ENCODE measurements at regions not wholly inside any gene's neighbourhood (a gene's known extent, or its start where the extent isn't known, plus 50 kb on each side); places are given as distances from the start of the nearest gene placed in this dataset.
"Not testable (repeated sequence)": the region's sequence is repeated elsewhere in the genome, so short reads cannot be mapped to it uniquely, and the experiment has no call there.

- peak overlapping the region; percentile 94 for H3K27ac Mint-ChIP-seq
- peaks cover 7% of the 10 kb centered on the region for H3K27me3 Mint-ChIP-seq (ENCODE audit: low read depth)
- DNase-seq (ENCODE audit: low spot score), result no peak
- H3K4me1 Mint-ChIP-seq (ENCODE audit: low read depth), result peaks cover 26% of the 10 kb centered on the region
- H3K9me3 Mint-ChIP-seq, result no peaks in the 10 kb centered on the region
- intact Hi-C loops (cut with micrococcal nuclease), result loop anchor here (1.0 to 2.0 kb wide), 3 partner anchors 150 to 734 kb away; partner anchors contain the start of genes DOCK4, IFRD1, TMEM168 and ZNF277
- H3K36me3 Mint-ChIP-seq (ENCODE audit: low read depth), result peaks cover 2% of the 10 kb centered on the region
- peak overlapping the region; percentile 91 for H3K4me3 Mint-ChIP-seq (ENCODE audit: low read depth)
Measured at GRCh38 chr7:112940314-112940732, 146.3 kb downstream of the GPR85 start.

GRCh38 chr7:112939574-112940313 lies 146.9 kb downstream of the GPR85 start:
- Mint-ChIP-seq H3K4me3 (ENCODE audit: low read depth) (peak overlapping the region; percentile 91), H3K9me3 (no peaks in the 10 kb centered on the region), H3K27ac (peak overlapping the region; percentile 94), H3K4me1 (ENCODE audit: low read depth) (peaks cover 27% of the 10 kb centered on the region), H3K27me3 (ENCODE audit: low read depth) (peaks cover 4% of the 10 kb centered on the region), H3K36me3 (ENCODE audit: low read depth) (peaks cover 3% of the 10 kb centered on the region)
- intact Hi-C loops (cut with micrococcal nuclease), result loop anchor here (1.0 to 5.0 kb wide), 5 partner anchors 149 to 733 kb away; partner anchors contain the start of genes DOCK4, IFRD1, SMIM30 and TMEM168
- peak; percentile 99 for DNase-seq (ENCODE audit: low spot score)

- no peak for DNase-seq (ENCODE audit: low spot score)
- Mint-ChIP-seq H3K27ac (peak overlapping the region; percentile 78), H3K36me3 (ENCODE audit: low read depth) (peaks cover 8% of the 10 kb centered on the region), H3K4me3 (ENCODE audit: low read depth) (peak overlapping the region; percentile 91), H3K27me3 (ENCODE audit: low read depth) (peaks cover 4% of the 10 kb centered on the region), H3K4me1 (ENCODE audit: low read depth) (peaks cover 30% of the 10 kb centered on the region), H3K9me3 (no peaks in the 10 kb centered on the region)
- intact Hi-C loops (cut with micrococcal nuclease), result loop anchor here (1.0 to 5.0 kb wide), 2 partner anchors 157 to 179 kb away; partner anchors contain the start of gene SMIM30
Measured at GRCh38 chr7:112938863-112939573, 147.6 kb downstream of the GPR85 start.

GRCh38 chr7:112937651-112938415 lies 147.6 kb upstream of the TMEM168 start:
- Mint-ChIP-seq H3K9me3 (no peaks in the 10 kb centered on the region), H3K4me3 (ENCODE audit: low read depth) (no peak overlapping the region), H3K36me3 (ENCODE audit: low read depth) (peaks cover 8% of the 10 kb centered on the region), H3K27me3 (ENCODE audit: low read depth) (no peaks in the 10 kb centered on the region), H3K4me1 (ENCODE audit: low read depth) (peaks cover 30% of the 10 kb centered on the region), H3K27ac (no peak overlapping the region)
- DNase-seq (ENCODE audit: low spot score), result no peak
- intact Hi-C loops (cut with micrococcal nuclease), result loop anchor here (5.0 kb wide), 1 partner anchor 156 kb away; no protein-coding TSS in a partner anchor

- DNase-seq (ENCODE audit: low spot score), result no peak
- no peaks in the 10 kb centered on the region for H3K27me3 Mint-ChIP-seq (ENCODE audit: low read depth)
- no peak overlapping the region for H3K4me3 Mint-ChIP-seq (ENCODE audit: low read depth)
- H3K4me1 Mint-ChIP-seq (ENCODE audit: low read depth), result peaks cover 23% of the 10 kb centered on the region
- intact Hi-C loops (cut with micrococcal nuclease), result no loop called here
- no peaks in the 10 kb centered on the region for H3K9me3 Mint-ChIP-seq
- peaks cover 13% of the 10 kb centered on the region for H3K36me3 Mint-ChIP-seq (ENCODE audit: low read depth)
- H3K27ac Mint-ChIP-seq, result no peak overlapping the region
Measured at GRCh38 chr7:112933598-112933997, 143.4 kb upstream of the TMEM168 start.

- intact Hi-C loops (cut with micrococcal nuclease), result no loop called here
- H3K4me1 Mint-ChIP-seq (ENCODE audit: low read depth), result peaks cover 11% of the 10 kb centered on the region
- peaks cover 13% of the 10 kb centered on the region for H3K36me3 Mint-ChIP-seq (ENCODE audit: low read depth)
- no peaks in the 10 kb centered on the region for H3K9me3 Mint-ChIP-seq
- H3K27ac Mint-ChIP-seq, result no peak overlapping the region
- H3K27me3 Mint-ChIP-seq (ENCODE audit: low read depth), result no peaks in the 10 kb centered on the region
- no peak overlapping the region for H3K4me3 Mint-ChIP-seq (ENCODE audit: low read depth)
- no peak for DNase-seq (ENCODE audit: low spot score)
Measured at GRCh38 chr7:112930787-112931186, 140.6 kb upstream of the TMEM168 start.

- intact Hi-C loops (cut with micrococcal nuclease), result no loop called here
- Mint-ChIP-seq H3K27me3 (ENCODE audit: low read depth) (no peaks in the 10 kb centered on the region), H3K4me3 (ENCODE audit: low read depth) (no peak overlapping the region), H3K27ac (no peak overlapping the region), H3K4me1 (ENCODE audit: low read depth) (peaks cover 9% of the 10 kb centered on the region), H3K36me3 (ENCODE audit: low read depth) (peaks cover 8% of the 10 kb centered on the region), H3K9me3 (no peaks in the 10 kb centered on the region)
- DNase-seq (ENCODE audit: low spot score), result no peak
Measured at GRCh38 chr7:112929421-112929820, 139.2 kb upstream of the TMEM168 start.

- no peak for DNase-seq (ENCODE audit: low spot score)
- no peak overlapping the region for H3K4me3 Mint-ChIP-seq (ENCODE audit: low read depth)
- peaks cover 5% of the 10 kb centered on the region for H3K36me3 Mint-ChIP-seq (ENCODE audit: low read depth)
- H3K27ac Mint-ChIP-seq, result no peak overlapping the region
- intact Hi-C loops (cut with micrococcal nuclease), result no loop called here
- no peaks in the 10 kb centered on the region for H3K27me3 Mint-ChIP-seq (ENCODE audit: low read depth)
- H3K9me3 Mint-ChIP-seq, result no peaks in the 10 kb centered on the region
- H3K4me1 Mint-ChIP-seq (ENCODE audit: low read depth), result peaks cover 3% of the 10 kb centered on the region
Measured at GRCh38 chr7:112926018-112926417, 135.8 kb upstream of the TMEM168 start.

- H3K36me3 Mint-ChIP-seq (ENCODE audit: low read depth); H3K27ac Mint-ChIP-seq; H3K4me1 Mint-ChIP-seq (ENCODE audit: low read depth); H3K9me3 Mint-ChIP-seq; H3K27me3 Mint-ChIP-seq (ENCODE audit: low read depth); DNase-seq (ENCODE audit: low spot score); H3K4me3 Mint-ChIP-seq (ENCODE audit: low read depth); intact Hi-C loops (cut with micrococcal nuclease): not testable (repeated sequence)
Measured at GRCh38 chr7:112922546-112922945, 132.4 kb upstream of the TMEM168 start.

GRCh38 chr7:112916431-112916830 lies 126.2 kb upstream of the TMEM168 start:
- H3K4me3 Mint-ChIP-seq (ENCODE audit: low read depth); intact Hi-C loops (cut with micrococcal nuclease); H3K9me3 Mint-ChIP-seq; H3K4me1 Mint-ChIP-seq (ENCODE audit: low read depth); H3K27ac Mint-ChIP-seq; H3K27me3 Mint-ChIP-seq (ENCODE audit: low read depth); DNase-seq (ENCODE audit: low spot score): not testable (repeated sequence)
- H3K36me3 Mint-ChIP-seq (ENCODE audit: low read depth), result peaks cover 16% of the 10 kb centered on the region

- intact Hi-C loops (cut with micrococcal nuclease), result no loop called here
- H3K4me1 Mint-ChIP-seq (ENCODE audit: low read depth), result no peaks in the 10 kb centered on the region
- DNase-seq (ENCODE audit: low spot score), result no peak
- no peak overlapping the region for H3K27ac Mint-ChIP-seq
- H3K36me3 Mint-ChIP-seq (ENCODE audit: low read depth), result peaks cover 23% of the 10 kb centered on the region
- H3K9me3 Mint-ChIP-seq, result peaks cover 18% of the 10 kb centered on the region
- H3K27me3 Mint-ChIP-seq (ENCODE audit: low read depth), result no peaks in the 10 kb centered on the region
- H3K4me3 Mint-ChIP-seq (ENCODE audit: low read depth), result no peak overlapping the region
Measured at GRCh38 chr7:112908086-112908485, 117.9 kb upstream of the TMEM168 start.

- H3K36me3 Mint-ChIP-seq (ENCODE audit: low read depth), result peaks cover 18% of the 10 kb centered on the region
- DNase-seq (ENCODE audit: low spot score), result no peak
- H3K4me3 Mint-ChIP-seq (ENCODE audit: low read depth), result no peak overlapping the region
- no peak overlapping the region for H3K27ac Mint-ChIP-seq
- no peaks in the 10 kb centered on the region for H3K4me1 Mint-ChIP-seq (ENCODE audit: low read depth)
- intact Hi-C loops (cut with micrococcal nuclease), result no loop called here
- H3K27me3 Mint-ChIP-seq (ENCODE audit: low read depth), result no peaks in the 10 kb centered on the region
- H3K9me3 Mint-ChIP-seq, result peaks cover 18% of the 10 kb centered on the region
Measured at GRCh38 chr7:112907658-112908057, 117.5 kb upstream of the TMEM168 start.
